Nephron (organoid): ENCODE measurements at regions not wholly inside any gene's neighbourhood (a gene's known extent, or its start where the extent isn't known, plus 50 kb on each side); places are given as distances from the start of the nearest gene placed in this dataset.

ENCODE experiments used
- H3K27ac Mint-ChIP-seq, 3 experiments: 2 replicates each; pipeline ENCODE4 v1.8.0; 2020; ENCODE audit warnings: mixed read lengths in 3 of 3, mild to moderate bottlenecking in 2 of 3, moderate library complexity in 1 of 3
- H3K27me3 Mint-ChIP-seq: 2 replicates; pipeline ENCODE4 v1.8.0; 2021; ENCODE audit warnings: low read depth, mild to moderate bottlenecking, moderate library complexity, mixed read lengths
- H3K36me3 Mint-ChIP-seq: 2 replicates; pipeline ENCODE4 v1.8.0; 2020; ENCODE audit warnings: low read depth, mixed read lengths
- H3K4me1 Mint-ChIP-seq: 2 replicates; pipeline ENCODE4 v1.8.0; 2020; ENCODE audit warnings: mixed read lengths
- H3K4me3 Mint-ChIP-seq, 3 experiments: 2 replicates each; pipeline ENCODE4 v1.8.0; 2020; ENCODE audit warnings: mild to moderate bottlenecking in 3 of 3, mixed read lengths in 3 of 3, moderate library complexity in 2 of 3
- H3K9me3 Mint-ChIP-seq: 2 replicates; pipeline ENCODE4 v1.8.0; 2020; ENCODE audit warnings: mixed read lengths
- CTCF ChIP-seq, 3 experiments: fragments of 200-600 bp; sonication (generic); IDR thresholded peaks; one replicate each; pipeline ENCODE4 v1.5.0; 2021; ENCODE audit warnings: antibody characterized with exemption in 3 of 3; ENCODE audit not compliant: unreplicated experiment in 3 of 3

GRCh38 chr7:81630600-81630999 is 139.2 kb downstream of the HGF start:
- H3K27ac Mint-ChIP-seq = no peak overlapping the region
- H3K36me3 Mint-ChIP-seq = no peaks in the 10 kb centered on the region
- no peaks in the 10 kb centered on the region for H3K27me3 Mint-ChIP-seq
- H3K9me3 Mint-ChIP-seq = no peaks in the 10 kb centered on the region
- peaks cover 6% of the 10 kb centered on the region for H3K4me1 Mint-ChIP-seq
- no peak for TF ChIP-seq CTCF (IDR thresholded peaks at IDR 0.05; ENCODE audit: unreplicated experiment in 3 of 3)
- H3K4me3 Mint-ChIP-seq = no peak overlapping the region

- Mint-ChIP-seq H3K4me1 (peaks cover 15% of the 10 kb centered on the region), H3K27me3 (no peaks in the 10 kb centered on the region), H3K4me3 (no peak overlapping the region), H3K27ac (no peak overlapping the region), H3K9me3 (no peaks in the 10 kb centered on the region), H3K36me3 (no peaks in the 10 kb centered on the region)
- TF ChIP-seq CTCF (IDR thresholded peaks at IDR 0.05; ENCODE audit: unreplicated experiment in 3 of 3) = no peak
Measured at GRCh38 chr7:81629702-81630101, 140.1 kb downstream of the HGF start.

DNA sequence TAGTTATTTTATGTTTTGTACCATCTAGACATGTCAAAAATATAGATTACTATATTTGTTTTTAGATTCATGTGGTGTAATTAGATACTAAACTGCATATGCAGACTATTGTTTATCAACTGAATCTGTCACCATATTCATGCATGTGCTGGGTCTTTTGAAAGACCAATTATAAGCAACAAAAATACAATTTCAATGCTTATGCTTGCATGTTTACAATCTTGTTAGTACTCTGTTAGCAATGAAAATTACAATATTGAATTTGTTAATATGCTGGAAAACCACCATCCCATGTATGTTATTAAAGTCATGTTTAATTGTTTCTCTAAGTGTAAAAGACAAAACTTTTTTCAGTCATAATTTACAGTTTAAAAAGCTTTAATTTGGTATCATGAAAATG is 140.9 kb downstream of the HGF start:
- no peaks in the 10 kb centered on the region for H3K9me3 Mint-ChIP-seq
- H3K36me3 Mint-ChIP-seq = no peaks in the 10 kb centered on the region
- no peak for TF ChIP-seq CTCF (IDR thresholded peaks at IDR 0.05; ENCODE audit: unreplicated experiment in 3 of 3)
- no peaks in the 10 kb centered on the region for H3K27me3 Mint-ChIP-seq
- H3K27ac Mint-ChIP-seq = no peak overlapping the region
- H3K4me3 Mint-ChIP-seq = no peak overlapping the region
- H3K4me1 Mint-ChIP-seq = peaks cover 19% of the 10 kb centered on the region

GRCh38 chr7:81627536-81628287 is 142.1 kb downstream of the HGF start:
- no peaks in the 10 kb centered on the region for H3K36me3 Mint-ChIP-seq
- no peaks in the 10 kb centered on the region for H3K27me3 Mint-ChIP-seq
- H3K4me3 Mint-ChIP-seq = no peak overlapping the region
- H3K27ac Mint-ChIP-seq = peak overlapping the region in 2 of 3 experiments; percentile 51 to 65
- peaks cover 19% of the 10 kb centered on the region for H3K4me1 Mint-ChIP-seq
- no peaks in the 10 kb centered on the region for H3K9me3 Mint-ChIP-seq
- TF ChIP-seq CTCF (IDR thresholded peaks at IDR 0.05; ENCODE audit: unreplicated experiment in 3 of 3) = no peak

DNA sequence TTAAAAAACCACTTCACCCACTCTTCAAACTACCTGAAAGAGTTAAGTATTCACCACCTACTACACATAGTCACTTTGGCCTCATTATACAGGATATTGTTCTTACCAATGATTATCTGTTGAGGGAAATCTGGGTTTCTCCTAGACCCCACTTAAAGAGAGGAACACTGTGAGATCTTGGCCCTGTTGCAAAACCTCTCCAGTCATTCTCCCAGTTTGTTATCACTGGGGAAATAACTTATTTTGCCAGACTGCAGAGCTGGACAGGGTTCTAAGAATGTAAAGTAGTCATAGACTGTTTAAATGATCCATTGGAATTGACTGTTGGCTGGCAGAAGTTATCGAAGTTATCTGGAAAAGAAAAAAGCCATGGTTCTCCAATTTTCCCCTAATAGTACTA is 143.8 kb downstream of the HGF start:
- Mint-ChIP-seq H3K27ac (peak overlapping the region; percentile 22 to 54 (median 30)), H3K36me3 (no peaks in the 10 kb centered on the region), H3K4me1 (peaks cover 19% of the 10 kb centered on the region), H3K27me3 (no peaks in the 10 kb centered on the region), H3K4me3 (no peak overlapping the region), H3K9me3 (no peaks in the 10 kb centered on the region)
- no peak for TF ChIP-seq CTCF (IDR thresholded peaks at IDR 0.05; ENCODE audit: unreplicated experiment in 3 of 3)
